ENCODE measurements at regions not wholly inside any gene's neighbourhood (a gene's known extent, or its start where the extent isn't known, plus 50 kb on each side); places are given as distances from the start of the nearest gene placed in this dataset.

DNA sequence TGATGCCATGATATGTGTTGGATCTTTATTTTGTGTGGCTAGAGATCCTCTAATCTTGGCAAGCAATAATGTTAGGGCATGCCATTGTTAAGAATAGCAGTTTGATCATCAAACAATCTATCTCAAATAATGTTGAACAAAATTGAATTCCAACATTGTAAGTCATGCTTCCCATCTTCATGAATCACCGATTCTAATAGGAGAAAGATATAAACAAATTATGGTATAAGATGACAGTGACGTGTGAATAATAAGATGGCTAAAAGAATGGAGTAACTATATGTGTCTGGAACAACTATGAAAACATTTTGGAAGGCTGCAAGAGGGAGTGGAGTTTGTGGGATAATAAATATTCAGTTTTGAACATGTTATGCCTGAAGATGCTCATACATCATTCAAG, 208.4 kb downstream of the DTHD1 start:
- H3K4me3 ChIP-seq (replicated peaks in 1 of 2; ENCODE audit: low read depth in 2 of 2, low read length in 2 of 2): no peak overlapping the region
- no peak for TF ChIP-seq CTCF (IDR thresholded peaks at IDR 0.05; ENCODE audit: low read depth, low read length)
- DNase-seq (ENCODE audit: low read depth in 2 of 2): no peak

DNA sequence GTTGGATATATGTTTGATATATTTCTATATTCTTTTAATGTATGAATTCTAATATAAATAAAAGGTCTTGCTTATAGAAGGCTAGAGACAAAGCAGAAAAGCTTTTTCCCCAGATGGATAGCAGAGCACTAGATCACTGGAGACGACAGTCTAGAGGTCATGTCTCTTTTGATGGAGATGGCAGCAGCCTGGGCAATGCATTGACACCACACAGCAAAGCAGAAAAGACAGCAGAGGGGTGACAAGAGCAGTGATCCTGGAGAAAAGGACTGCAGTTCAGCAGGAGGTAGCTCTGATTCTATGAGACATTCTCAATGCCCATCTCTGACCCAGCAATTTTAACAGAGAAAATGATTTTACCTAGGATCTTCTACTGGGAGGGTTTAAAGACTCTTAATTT, 210.6 kb downstream of the DTHD1 start:
- H3K4me3 ChIP-seq (replicated peaks in 1 of 2; ENCODE audit: low read depth in 2 of 2, low read length in 2 of 2): no peak overlapping the region
- DNase-seq (ENCODE audit: low read depth in 2 of 2): no peak
- TF ChIP-seq CTCF (IDR thresholded peaks at IDR 0.05; ENCODE audit: low read depth, low read length): no peak

- no peak overlapping the region for H3K4me3 ChIP-seq (replicated peaks in 1 of 2; ENCODE audit: low read depth in 2 of 2, low read length in 2 of 2)
- no peak for TF ChIP-seq CTCF (IDR thresholded peaks at IDR 0.05; ENCODE audit: low read depth, low read length)
- DNase-seq (ENCODE audit: low read depth in 2 of 2): no peak
Measured at GRCh38 chr4:36492590-36492989, 211.2 kb downstream of the DTHD1 start.

- no peak for DNase-seq (ENCODE audit: low read depth in 2 of 2)
- no peak for TF ChIP-seq CTCF (IDR thresholded peaks at IDR 0.05; ENCODE audit: low read depth, low read length)
- no peak overlapping the region for H3K4me3 ChIP-seq (replicated peaks in 1 of 2; ENCODE audit: low read depth in 2 of 2, low read length in 2 of 2)
Measured at GRCh38 chr4:36493251-36493650, 211.8 kb downstream of the DTHD1 start.

DNA sequence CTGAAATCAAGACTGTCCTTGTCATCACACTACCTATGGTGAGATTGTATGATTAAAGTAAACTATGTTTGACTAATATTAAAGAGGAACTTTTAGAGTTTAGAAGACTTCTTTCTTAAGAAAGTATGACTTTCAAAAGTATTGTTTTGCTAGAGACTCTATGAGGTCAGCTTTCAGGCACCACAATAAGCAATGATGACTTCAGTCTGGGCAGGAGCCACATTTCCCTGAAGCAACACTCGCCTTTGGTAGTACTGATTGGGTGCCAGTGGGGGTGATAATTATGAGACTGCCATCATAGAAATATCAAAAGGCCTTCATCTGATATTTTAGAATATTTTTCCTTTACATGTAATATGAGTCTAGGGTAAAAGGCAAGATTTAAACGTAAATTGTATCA, 212.6 kb downstream of the DTHD1 start:
- H3K4me3 ChIP-seq (replicated peaks in 1 of 2; ENCODE audit: low read depth in 2 of 2, low read length in 2 of 2): no peak overlapping the region
- no peak for DNase-seq (ENCODE audit: low read depth in 2 of 2)
- no peak for TF ChIP-seq CTCF (IDR thresholded peaks at IDR 0.05; ENCODE audit: low read depth, low read length)

DNA sequence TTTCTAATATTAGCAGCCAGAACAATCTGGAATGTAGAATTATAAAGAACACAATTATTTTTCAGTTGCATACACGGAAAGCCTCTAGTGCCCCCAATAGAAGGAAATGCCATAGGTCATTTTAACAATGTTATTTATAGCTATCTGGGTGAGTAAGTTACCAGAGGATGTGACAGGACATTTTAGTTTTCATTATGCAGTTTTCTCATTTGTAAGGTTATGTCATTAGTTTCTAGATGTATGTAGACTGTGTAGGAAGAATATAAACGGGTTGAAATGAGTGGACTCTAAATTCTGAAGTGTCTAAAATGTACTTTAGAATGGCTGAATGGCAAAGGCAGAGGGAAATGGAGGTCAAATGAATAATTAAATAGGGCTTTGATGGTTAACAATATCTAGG, 213.3 kb downstream of the DTHD1 start:
- H3K4me3 ChIP-seq (replicated peaks in 1 of 2; ENCODE audit: low read depth in 2 of 2, low read length in 2 of 2): no peak overlapping the region
- no peak for DNase-seq (ENCODE audit: low read depth in 2 of 2)
- TF ChIP-seq CTCF (IDR thresholded peaks at IDR 0.05; ENCODE audit: low read depth, low read length): no peak

DNA sequence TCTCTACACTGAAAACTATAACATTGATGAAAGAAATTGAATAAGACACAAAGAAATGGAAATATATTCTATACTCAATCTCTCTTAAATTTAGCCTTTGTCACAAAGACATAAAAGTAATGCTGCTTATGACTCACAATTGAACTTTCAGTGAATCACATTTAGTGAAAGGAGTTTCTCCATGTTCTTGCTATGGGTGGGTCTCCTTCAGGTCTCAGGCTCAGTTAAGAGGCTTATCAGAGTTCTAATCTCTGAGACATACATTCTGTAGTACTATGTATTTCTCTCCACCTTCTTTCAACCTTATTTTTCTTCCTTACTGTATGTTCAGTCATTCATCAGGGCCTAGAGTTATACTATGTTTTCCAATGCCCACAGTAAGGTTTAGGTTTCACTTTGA, 220.9 kb downstream of the DTHD1 start:
- TF ChIP-seq CTCF (IDR thresholded peaks at IDR 0.05; ENCODE audit: low read depth, low read length): no peak
- no peak for DNase-seq (ENCODE audit: low read depth in 2 of 2)
- no peak overlapping the region for H3K4me3 ChIP-seq (replicated peaks in 1 of 2; ENCODE audit: low read depth in 2 of 2, low read length in 2 of 2)
